A549 (cell line): ENCODE measurements at regions not wholly inside any gene's neighbourhood (a gene's known extent, or its start where the extent isn't known, plus 50 kb on each side); places are given as distances from the start of the nearest gene placed in this dataset.
"Not testable (repeated sequence)": the region's sequence is repeated elsewhere in the genome, so short reads cannot be mapped to it uniquely, and the experiment has no call there.

Source experiments
- FOSB ChIP-seq: fragments of 250-450 bp; sonication (Bioruptor Pico); IDR thresholded peaks from 2 replicates; pipeline ENCODE4 v1.5.0; 2020; ENCODE audit warnings: mild to moderate bottlenecking, moderate library complexity
- MYC ChIP-seq: IDR thresholded peaks from 2 replicates; pipeline ENCODE4 v1.6.1; 2012; ENCODE audit warnings: mild to moderate bottlenecking, inconsistent platforms, low read length, improper control_type of control experiment, borderline replicate concordance
- RAD21 ChIP-seq, 2 experiments: fragments of >200 bp in 1 of 2; sonication (Bioruptor Twin) in 1 of 2; formaldehyde crosslinking in 1 of 2; IDR thresholded peaks in 1 of 2; conservative IDR thresholded peaks in 1 of 2; 2 replicates in 1 of 2; 3 replicates in 1 of 2; pipeline ENCODE4 v1.6.1; 2012 to 2018; ENCODE audit warnings: inconsistent platforms in 1 of 2
- TF ChIP-seq, protein P1 (sequence below): fragments of 200-600 bp; sonication (generic); IDR thresholded peaks from 2 replicates; pipeline ENCODE4 v1.6.1; 2016; ENCODE audit warnings: antibody characterized with exemption, mild to moderate bottlenecking, moderate library complexity
- TF ChIP-seq, protein P2 (sequence below): fragments of >200 bp; sonication (Bioruptor Twin); formaldehyde crosslinking; IDR thresholded peaks from 3 replicates; pipeline ENCODE4 v1.5.1; 2016

- TF ChIP-seq, protein P1, sequence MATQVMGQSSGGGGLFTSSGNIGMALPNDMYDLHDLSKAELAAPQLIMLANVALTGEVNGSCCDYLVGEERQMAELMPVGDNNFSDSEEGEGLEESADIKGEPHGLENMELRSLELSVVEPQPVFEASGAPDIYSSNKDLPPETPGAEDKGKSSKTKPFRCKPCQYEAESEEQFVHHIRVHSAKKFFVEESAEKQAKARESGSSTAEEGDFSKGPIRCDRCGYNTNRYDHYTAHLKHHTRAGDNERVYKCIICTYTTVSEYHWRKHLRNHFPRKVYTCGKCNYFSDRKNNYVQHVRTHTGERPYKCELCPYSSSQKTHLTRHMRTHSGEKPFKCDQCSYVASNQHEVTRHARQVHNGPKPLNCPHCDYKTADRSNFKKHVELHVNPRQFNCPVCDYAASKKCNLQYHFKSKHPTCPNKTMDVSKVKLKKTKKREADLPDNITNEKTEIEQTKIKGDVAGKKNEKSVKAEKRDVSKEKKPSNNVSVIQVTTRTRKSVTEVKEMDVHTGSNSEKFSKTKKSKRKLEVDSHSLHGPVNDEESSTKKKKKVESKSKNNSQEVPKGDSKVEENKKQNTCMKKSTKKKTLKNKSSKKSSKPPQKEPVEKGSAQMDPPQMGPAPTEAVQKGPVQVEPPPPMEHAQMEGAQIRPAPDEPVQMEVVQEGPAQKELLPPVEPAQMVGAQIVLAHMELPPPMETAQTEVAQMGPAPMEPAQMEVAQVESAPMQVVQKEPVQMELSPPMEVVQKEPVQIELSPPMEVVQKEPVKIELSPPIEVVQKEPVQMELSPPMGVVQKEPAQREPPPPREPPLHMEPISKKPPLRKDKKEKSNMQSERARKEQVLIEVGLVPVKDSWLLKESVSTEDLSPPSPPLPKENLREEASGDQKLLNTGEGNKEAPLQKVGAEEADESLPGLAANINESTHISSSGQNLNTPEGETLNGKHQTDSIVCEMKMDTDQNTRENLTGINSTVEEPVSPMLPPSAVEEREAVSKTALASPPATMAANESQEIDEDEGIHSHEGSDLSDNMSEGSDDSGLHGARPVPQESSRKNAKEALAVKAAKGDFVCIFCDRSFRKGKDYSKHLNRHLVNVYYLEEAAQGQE, result not testable (repeated sequence)
- TF ChIP-seq FOSB (CRISPR knock-in tag); MYC; RAD21 (conservative IDR thresholded peaks at IDR 0.05 in 1 of 2, IDR thresholded peaks at IDR 0.05 in 1 of 2): not testable (repeated sequence)
- TF ChIP-seq, protein P2, sequence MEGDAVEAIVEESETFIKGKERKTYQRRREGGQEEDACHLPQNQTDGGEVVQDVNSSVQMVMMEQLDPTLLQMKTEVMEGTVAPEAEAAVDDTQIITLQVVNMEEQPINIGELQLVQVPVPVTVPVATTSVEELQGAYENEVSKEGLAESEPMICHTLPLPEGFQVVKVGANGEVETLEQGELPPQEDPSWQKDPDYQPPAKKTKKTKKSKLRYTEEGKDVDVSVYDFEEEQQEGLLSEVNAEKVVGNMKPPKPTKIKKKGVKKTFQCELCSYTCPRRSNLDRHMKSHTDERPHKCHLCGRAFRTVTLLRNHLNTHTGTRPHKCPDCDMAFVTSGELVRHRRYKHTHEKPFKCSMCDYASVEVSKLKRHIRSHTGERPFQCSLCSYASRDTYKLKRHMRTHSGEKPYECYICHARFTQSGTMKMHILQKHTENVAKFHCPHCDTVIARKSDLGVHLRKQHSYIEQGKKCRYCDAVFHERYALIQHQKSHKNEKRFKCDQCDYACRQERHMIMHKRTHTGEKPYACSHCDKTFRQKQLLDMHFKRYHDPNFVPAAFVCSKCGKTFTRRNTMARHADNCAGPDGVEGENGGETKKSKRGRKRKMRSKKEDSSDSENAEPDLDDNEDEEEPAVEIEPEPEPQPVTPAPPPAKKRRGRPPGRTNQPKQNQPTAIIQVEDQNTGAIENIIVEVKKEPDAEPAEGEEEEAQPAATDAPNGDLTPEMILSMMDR, result not testable (repeated sequence)
Measured at GRCh38 chr12:114056351-114056750, 90.2 kb upstream of the RBM19 start.
